ENCODE measurements at regions not wholly inside any gene's neighbourhood (a gene's known extent, or its start where the extent isn't known, plus 50 kb on each side); places are given as distances from the start of the nearest gene placed in this dataset.

- TF ChIP-seq, protein P1, sequence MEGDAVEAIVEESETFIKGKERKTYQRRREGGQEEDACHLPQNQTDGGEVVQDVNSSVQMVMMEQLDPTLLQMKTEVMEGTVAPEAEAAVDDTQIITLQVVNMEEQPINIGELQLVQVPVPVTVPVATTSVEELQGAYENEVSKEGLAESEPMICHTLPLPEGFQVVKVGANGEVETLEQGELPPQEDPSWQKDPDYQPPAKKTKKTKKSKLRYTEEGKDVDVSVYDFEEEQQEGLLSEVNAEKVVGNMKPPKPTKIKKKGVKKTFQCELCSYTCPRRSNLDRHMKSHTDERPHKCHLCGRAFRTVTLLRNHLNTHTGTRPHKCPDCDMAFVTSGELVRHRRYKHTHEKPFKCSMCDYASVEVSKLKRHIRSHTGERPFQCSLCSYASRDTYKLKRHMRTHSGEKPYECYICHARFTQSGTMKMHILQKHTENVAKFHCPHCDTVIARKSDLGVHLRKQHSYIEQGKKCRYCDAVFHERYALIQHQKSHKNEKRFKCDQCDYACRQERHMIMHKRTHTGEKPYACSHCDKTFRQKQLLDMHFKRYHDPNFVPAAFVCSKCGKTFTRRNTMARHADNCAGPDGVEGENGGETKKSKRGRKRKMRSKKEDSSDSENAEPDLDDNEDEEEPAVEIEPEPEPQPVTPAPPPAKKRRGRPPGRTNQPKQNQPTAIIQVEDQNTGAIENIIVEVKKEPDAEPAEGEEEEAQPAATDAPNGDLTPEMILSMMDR (IDR thresholded peaks at IDR 0.05): no peak
- TF ChIP-seq POLR2A (IDR thresholded peaks at IDR 0.05): no peak
Measured at GRCh38 chr1:224512600-224513151, 78.1 kb upstream of the WDR26 start.

All from Peyer's patch (tissue), 4 donors.